ENCODE measurements at regions not wholly inside any gene's neighbourhood (a gene's known extent, or its start where the extent isn't known, plus 50 kb on each side); places are given as distances from the start of the nearest gene placed in this dataset.
"Not testable (repeated sequence)": the region's sequence is repeated elsewhere in the genome, so short reads cannot be mapped to it uniquely, and the experiment has no call there.

GRCh38 chr6:4280707-4281106 is 145.3 kb upstream of the ECI2 start:
- no peak for DNase-seq

GRCh38 chr6:4280031-4280430 is 144.7 kb upstream of the ECI2 start:
- no peak for DNase-seq

- DNase-seq, result no peak
Measured at GRCh38 chr6:4274382-4275082, 139.2 kb upstream of the ECI2 start.

- DNase-seq, result no peak
Measured at GRCh38 chr6:4272996-4273395, 137.6 kb upstream of the ECI2 start.

- no peak for DNase-seq
Measured at GRCh38 chr6:4271761-4272470, 136.5 kb upstream of the ECI2 start.

GRCh38 chr6:4270776-4271175 is 135.4 kb upstream of the ECI2 start:
- DNase-seq, result no peak

- DNase-seq, result no peak
Measured at GRCh38 chr6:4270001-4270400, 134.6 kb upstream of the ECI2 start.

GRCh38 chr6:4268171-4268570 is 132.8 kb upstream of the ECI2 start:
- DNase-seq, result no peak

GRCh38 chr6:4265740-4266139 is 130.4 kb upstream of the ECI2 start:
- no peak for DNase-seq

GRCh38 chr6:4264601-4265000 is 129.2 kb upstream of the ECI2 start:
- no peak for DNase-seq

- DNase-seq, result no peak
Measured at GRCh38 chr6:4264081-4264480, 128.7 kb upstream of the ECI2 start.

- DNase-seq, result no peak
Measured at GRCh38 chr6:4262526-4262925, 127.2 kb upstream of the ECI2 start.

- DNase-seq, result no peak
Measured at GRCh38 chr6:4259391-4259790, 124.0 kb upstream of the ECI2 start.

- DNase-seq, result no peak
Measured at GRCh38 chr6:4258733-4259132, 123.4 kb upstream of the ECI2 start.

GRCh38 chr6:4256969-4257368 is 121.6 kb upstream of the ECI2 start:
- DNase-seq, result no peak

GRCh38 chr6:4253604-4254231 is 118.3 kb upstream of the ECI2 start:
- no peak for DNase-seq

- not testable (repeated sequence) for DNase-seq
Measured at GRCh38 chr6:4252445-4252844, 117.1 kb upstream of the ECI2 start.

GRCh38 chr6:4250645-4251044 is 115.3 kb upstream of the ECI2 start:
- no peak for DNase-seq

- not testable (repeated sequence) for DNase-seq
Measured at GRCh38 chr6:4243832-4244231, 108.5 kb upstream of the ECI2 start.

- DNase-seq, result no peak
Measured at GRCh38 chr6:4243237-4243636, 107.9 kb upstream of the ECI2 start.

- no peak for DNase-seq
Measured at GRCh38 chr6:4242601-4243000, 107.2 kb upstream of the ECI2 start.

GRCh38 chr6:4240148-4240547 is 104.8 kb upstream of the ECI2 start:
- no peak for DNase-seq

GRCh38 chr6:4225161-4225872 is 89.9 kb upstream of the ECI2 start:
- DNase-seq, result no peak
